Nucleus accumbens (tissue), 56 donors: ENCODE measurements at regions not wholly inside any gene's neighbourhood (a gene's known extent, or its start where the extent isn't known, plus 50 kb on each side); places are given as distances from the start of the nearest gene placed in this dataset.

Experiments used
- DNase-seq, 56 donors: peaks; one replicate each; lab custom pipeline; 2025; lab: John Stamatoyannopoulos, UW

DNA sequence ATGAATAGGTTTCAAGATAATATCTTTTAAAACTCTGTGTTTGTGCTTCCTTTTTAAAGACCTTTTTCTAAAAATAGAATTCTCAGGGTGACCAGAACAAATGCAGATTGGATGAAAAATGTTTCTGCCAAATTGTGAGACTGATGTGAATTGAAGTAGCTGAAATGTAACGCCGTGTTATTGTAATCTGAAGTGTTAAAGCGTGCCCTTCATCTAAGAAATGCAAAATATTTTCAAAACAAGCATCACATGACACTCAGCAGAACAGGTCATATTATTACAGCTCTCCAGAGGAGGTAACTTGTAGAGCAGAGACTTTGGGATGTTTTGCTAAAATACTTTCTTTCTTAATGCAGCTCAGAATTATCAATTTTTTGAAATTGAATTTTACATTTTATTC lies 90.0 kb upstream of the PLEKHA5 start:
- DNase-seq: no peak

GRCh38 chr12:19042221-19042620 lies 87.3 kb upstream of the PLEKHA5 start:
- no peak for DNase-seq

DNA sequence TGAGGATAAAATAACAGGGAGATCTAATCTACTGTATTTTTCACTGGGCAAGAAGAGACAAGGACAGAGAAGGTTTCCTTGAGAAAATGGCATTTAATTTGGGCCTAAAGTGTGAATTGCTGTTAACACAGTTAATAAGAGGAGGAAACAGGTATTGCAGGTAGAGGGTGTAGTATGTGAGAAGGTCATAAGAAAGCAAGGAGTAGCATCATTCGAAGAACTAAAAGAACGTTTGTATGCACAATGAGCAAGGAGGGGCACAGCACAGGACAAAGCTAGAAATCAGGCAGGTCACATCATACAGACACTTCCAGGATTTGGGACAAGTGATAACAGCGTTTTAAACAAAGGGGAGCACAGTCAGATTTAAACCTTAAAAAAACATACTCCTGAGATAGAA lies 85.1 kb upstream of the PLEKHA5 start:
- DNase-seq: no peak

DNA sequence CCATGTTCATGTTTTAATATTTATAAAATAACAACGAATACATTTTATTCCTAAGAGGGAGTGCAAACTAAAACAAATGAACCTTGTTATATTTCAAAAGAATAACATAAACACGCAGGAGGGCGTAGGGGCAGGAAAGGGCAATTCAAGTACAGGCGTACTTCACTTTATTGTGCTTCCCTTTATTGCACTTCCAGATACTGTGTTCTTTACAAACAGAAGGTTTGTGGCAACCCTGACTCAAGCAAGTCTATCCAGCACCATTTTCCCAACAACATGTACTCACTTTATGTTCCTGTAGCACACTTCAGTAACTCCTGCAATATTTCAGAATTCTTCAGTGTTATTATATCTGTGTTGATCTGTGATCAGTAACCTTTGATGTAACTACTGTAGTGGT lies 84.6 kb upstream of the PLEKHA5 start:
- DNase-seq: no peak

DNA sequence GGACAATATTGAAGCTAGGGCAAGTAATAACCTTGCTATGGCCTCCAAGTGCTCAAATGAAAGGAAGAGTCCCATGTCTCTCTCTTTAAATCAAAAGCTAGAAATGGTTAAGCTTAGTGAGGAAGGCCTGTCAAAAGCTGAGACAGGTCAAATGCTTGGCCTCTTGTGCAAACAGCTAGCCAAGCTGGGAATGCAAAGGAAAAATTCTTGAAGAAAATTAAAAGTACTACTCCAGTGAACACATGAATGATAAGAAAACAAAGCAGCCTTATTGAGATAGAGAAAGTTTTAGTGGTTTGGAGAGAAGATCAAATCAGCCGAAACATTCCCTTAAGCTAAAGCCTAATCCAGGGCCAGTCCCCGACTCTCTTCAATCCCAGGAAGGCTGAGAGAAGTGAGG lies 84.1 kb upstream of the PLEKHA5 start:
- DNase-seq: no peak

DNA sequence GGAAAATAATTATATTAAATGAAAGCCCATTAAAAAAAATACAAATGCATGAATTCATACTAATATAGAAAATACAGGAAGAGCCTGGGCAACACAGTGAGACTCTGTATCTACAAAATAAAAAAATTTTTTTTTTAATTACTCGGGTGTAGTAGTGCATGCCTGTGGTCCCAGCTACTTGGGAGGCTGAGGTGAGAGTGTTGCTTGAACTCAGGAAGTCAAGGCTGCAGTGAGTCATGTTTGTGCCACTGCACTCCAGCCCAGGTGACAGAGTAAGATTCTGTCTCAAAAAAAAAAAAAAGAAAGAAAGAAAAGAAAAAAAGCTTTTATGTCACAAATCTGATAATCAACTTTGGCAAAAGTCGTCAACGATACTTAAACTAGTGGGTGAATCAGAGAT lies 80.6 kb upstream of the PLEKHA5 start:
- DNase-seq: no peak

- no peak for DNase-seq
Observed at GRCh38 chr12:19052689-19053088, 76.8 kb upstream of the PLEKHA5 start.

DNA sequence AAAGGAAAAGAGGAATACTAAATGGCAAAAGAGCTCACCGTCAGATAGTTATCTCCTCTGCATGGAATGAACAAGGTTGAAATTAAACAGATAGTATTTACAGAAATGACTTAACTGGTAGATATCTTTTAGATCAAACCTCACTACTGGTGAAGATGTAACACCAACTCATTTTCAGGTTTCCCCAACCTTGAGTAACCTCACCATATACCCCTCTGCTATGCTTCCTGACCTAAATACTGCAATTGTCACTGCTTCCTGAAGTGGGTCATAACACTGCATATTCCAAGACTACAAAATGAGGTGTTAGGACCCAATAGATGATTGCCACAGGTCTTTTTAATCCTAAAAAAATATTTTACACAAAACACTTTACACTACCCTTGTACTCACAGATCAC lies 76.3 kb upstream of the PLEKHA5 start:
- no peak for DNase-seq

- DNase-seq: no peak
Observed at GRCh38 chr12:19054035-19054434, 75.5 kb upstream of the PLEKHA5 start.

DNA sequence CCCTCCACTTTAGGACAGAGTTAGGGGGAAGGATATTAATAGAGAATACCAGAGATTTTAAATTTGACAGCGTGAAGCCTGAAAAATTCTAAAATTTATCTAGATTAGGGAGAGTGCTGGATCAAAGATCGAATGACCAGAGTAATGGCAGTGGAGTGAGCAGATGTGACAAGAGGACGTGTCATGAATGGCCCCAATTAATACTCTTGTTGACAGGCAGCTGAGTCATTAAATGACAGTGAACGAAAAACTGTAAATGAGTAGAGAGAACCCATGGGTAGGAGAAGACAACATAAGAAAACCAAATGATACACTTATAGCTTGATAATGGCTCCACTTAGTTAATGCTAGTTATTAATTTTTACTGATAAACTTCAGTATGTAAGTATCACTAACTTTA lies 73.9 kb upstream of the PLEKHA5 start:
- no peak for DNase-seq

- no peak for DNase-seq
Observed at GRCh38 chr12:19058235-19059021, 71.1 kb upstream of the PLEKHA5 start.

DNA sequence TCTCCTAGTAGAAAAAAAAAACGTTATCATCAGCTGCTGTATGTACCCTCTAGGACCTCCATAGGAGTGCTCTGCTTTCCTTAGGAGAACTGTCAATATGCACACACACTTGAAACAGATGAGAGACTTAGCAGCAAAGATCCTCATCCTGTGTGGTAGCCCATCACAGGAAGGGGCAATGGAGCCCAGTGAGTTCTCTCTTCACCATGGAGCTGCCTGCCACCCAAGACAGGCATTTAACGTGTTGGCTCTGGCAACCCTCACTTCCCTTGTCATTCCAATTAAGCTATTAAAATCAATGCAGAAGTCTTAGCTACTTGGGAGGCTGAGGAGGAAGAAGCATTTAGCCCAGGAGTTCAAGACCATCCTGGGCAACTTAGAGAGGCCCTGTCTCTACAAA lies 64.8 kb upstream of the PLEKHA5 start:
- DNase-seq: no peak

- DNase-seq: no peak
Observed at GRCh38 chr12:19065223-19065622, 64.3 kb upstream of the PLEKHA5 start.

DNA sequence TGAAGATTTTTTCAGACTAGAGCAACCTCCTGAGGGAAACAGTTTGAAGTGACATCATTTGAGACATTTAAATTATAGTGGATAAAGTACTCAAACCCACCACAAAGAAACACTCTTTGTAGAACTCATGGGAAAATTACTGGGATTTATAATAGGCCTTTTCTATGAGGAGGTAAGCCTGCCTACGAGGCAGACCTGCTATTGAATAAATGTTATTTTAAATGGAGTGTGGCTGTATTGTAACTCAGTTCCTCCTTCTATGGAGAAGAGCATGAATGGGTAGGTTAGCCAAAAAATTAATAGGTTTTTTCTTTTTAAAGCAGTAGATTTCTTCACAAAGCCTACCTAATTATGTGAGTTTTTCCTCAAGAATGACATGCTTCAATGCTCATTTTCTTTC lies 63.7 kb upstream of the PLEKHA5 start:
- no peak for DNase-seq

- DNase-seq: no peak
Observed at GRCh38 chr12:19066475-19067001, 63.0 kb upstream of the PLEKHA5 start.

- no peak for DNase-seq
Observed at GRCh38 chr12:19068137-19068536, 61.4 kb upstream of the PLEKHA5 start.

DNA sequence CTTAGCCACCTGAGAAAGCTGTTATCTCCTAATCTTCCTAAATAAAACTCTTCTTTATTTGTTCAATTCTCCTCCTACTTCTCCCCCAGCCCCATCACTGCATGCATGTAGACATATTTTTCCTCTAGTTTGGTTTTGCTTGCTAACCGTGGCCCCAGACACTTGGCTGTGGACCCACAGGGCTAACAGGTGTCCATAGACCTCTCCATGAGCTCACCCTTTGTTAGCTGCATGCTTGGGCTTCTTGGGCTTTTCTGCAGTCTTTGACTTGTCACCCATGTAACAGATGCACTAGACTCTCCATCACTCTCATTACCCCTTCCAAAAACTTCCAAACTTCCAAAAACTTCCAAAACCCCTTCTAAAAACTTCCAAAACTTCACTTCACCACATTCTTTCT lies 59.2 kb upstream of the PLEKHA5 start:
- DNase-seq: no peak

- no peak for DNase-seq
Observed at GRCh38 chr12:19074700-19075099, 54.8 kb upstream of the PLEKHA5 start.

DNA sequence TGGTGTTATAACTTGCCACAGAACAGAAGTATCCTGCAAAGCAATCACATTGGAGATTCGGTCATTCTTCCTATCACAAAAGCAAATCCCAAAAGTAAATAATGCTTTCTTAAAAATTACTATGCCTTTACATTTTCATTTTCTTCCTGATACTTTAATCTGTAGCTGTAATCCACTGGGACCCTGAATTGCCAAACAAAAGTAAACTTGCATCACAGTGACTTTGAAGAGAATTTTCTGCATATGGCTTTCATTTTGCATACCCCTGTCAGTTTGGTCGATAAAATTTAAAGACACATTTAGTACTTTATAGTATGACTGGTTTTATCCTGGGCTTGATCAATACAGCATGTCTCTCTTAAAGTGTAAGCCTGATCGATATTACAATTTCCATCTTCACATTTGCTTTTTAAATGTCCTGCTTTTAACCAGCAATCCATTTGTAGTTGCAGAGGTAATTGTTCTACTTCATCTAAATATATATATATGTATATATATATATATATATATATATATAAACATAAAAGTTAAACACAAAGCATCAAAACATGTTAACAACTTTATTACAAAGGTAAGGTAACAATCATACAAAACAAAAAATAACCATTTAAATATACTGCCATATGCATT lies 53.7 kb upstream of the PLEKHA5 start:
- DNase-seq: no peak
